HAP-1 (cell line): ENCODE measurements at regions not wholly inside any gene's neighbourhood (a gene's known extent, or its start where the extent isn't known, plus 50 kb on each side); places are given as distances from the start of the nearest gene placed in this dataset.

Source experiments
- DNase-seq, 2 experiments: peaks; one replicate each; pipeline ENCODE4 v3.0.0-alpha.2; 2016 to 2020; ENCODE audit warnings: low spot score in 2 of 2
- H3K27me3 ChIP-seq: fragments of 250-450 bp; sonication (Bioruptor Pico); 2 replicates; pipeline ENCODE4 v1.5.1; 2020; ENCODE audit warnings: low read depth, mild to moderate bottlenecking, moderate library complexity
- H3K36me3 ChIP-seq: fragments of 250-450 bp; sonication (Bioruptor Pico); replicated peaks from 2 replicates; pipeline ENCODE4 v1.5.1; 2020; ENCODE audit warnings: mild to moderate bottlenecking
- H3K4me1 ChIP-seq: fragments of 250-450 bp; sonication (Bioruptor Pico); 2 replicates; pipeline ENCODE4 v1.5.1; 2020; ENCODE audit warnings: mild to moderate bottlenecking
- H3K4me3 ChIP-seq: fragments of 250-450 bp; sonication (Bioruptor Pico); 2 replicates; pipeline ENCODE4 v1.5.1; 2020; ENCODE audit warnings: mild to moderate bottlenecking, moderate library complexity
- H3K9me3 ChIP-seq: fragments of 250-450 bp; sonication (Bioruptor Pico); 2 replicates; pipeline ENCODE4 v1.5.1; 2020; ENCODE audit warnings: mild to moderate bottlenecking, moderate library complexity
- in situ Hi-C: fragments of 300-500 bp; cut with MboI; formaldehyde crosslinking; loops from 3 replicates; pipeline ENCODE4 v1.14.3; 2020; ENCODE audit warnings: low sequenced_read_pairs, inconsistent platforms, mixed read lengths

DNA sequence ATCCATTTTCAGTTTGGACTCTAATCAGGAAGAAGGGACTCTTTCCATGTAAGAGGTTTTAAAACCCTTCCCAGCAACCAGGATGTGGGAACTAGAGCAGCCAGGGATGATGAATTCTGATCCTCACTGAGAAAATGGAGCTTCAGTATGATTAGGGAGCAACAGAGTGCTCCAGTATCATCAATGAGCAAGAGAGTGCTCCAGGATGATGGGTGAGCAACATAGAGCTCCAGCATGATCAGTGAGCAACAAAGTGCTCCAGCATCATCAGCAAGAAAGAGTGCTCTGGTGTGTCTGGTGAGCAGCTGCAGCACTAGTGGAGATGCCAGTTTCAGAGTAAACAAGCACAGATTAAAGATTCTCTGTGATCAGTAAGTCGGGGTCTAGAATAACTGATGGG is 106.4 kb upstream of the LPP start:
- Histone ChIP-seq H3K27me3 (no peaks in the 10 kb centered on the region; the same call in 1 of the 2 replicates), H3K4me3 (no peak overlapping the region), H3K4me1 (no peaks in the 10 kb centered on the region), H3K9me3 (no peaks in the 10 kb centered on the region), H3K36me3 (no peaks in the 10 kb centered on the region)
- in situ Hi-C loops, result no loop called here
- DNase-seq, result no peak

DNA sequence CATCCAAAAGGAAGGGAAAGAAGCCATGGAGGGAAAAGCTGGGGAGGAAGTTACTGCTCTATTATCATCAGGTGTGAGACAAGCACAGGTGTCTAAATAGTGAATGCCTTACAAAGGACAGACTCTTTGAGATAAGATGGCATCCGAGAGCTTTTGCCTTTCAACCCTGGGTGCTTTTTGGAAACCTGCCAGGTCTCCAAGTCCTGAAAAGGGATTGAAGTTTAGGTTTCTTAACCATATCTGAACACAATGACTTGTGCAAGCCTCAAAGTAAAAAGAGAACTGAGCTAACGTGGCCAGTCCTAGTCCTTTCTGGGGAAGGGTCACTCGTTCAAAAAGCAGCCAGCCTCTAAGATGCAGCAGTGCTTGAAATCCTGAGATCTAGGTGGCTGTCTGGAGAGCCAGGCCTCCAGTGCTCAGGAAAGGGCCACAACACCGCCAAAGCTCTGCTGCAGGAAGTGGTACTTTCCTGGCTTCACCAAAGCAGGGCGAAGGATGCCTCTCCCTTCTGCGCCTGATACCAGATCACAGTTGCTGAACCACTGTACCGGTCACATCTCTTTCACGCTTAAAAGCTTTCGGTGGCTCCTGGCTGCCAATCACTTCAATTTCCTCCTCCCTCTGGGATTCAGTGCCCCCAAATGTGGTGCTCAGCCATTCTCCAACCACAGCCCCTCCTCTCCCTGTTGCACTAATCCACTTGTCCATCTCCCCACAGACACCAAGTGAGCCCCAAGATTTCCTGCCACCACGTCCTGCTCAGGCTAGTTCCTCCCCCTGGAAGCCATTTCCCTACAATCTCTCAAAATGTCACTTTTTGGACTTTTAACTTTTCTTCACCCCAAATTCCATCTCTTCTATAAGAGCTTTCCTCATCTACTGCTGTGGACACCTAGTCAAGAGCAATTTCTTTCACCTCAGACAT is 104.1 kb upstream of the LPP start:
- Histone ChIP-seq H3K36me3 (no peaks in the 10 kb centered on the region), H3K4me1 (no peaks in the 10 kb centered on the region), H3K4me3 (no peak overlapping the region), H3K27me3 (no peaks in the 10 kb centered on the region; the same call in 1 of the 2 replicates), H3K9me3 (no peaks in the 10 kb centered on the region)
- DNase-seq, result no peak
- in situ Hi-C loops, result no loop called here

DNA sequence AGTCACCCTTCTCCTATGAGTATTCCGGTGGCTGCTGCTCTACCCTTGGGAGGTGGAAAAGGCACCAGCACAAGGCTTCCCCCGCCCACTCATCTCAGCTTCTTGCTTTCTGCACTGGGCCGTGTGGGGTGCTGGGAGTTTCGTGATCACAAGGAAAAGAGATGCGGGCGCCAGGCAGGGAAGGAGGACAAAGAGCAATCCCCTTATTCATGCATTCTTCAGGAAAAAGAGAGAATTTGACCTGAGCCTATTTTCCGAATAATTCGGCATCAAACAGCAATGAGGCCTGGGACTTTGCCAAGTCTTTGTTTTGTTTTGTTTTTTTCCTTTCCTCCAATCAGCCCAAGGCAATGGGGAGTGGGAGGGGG is 102.2 kb upstream of the LPP start:
- H3K36me3 ChIP-seq, result no peaks in the 10 kb centered on the region
- H3K27me3 ChIP-seq, result no peaks in the 10 kb centered on the region; the same call in 1 of the 2 replicates
- H3K4me1 ChIP-seq, result no peaks in the 10 kb centered on the region
- in situ Hi-C loops, result no loop called here
- H3K4me3 ChIP-seq, result no peak overlapping the region
- DNase-seq, result no peak
- H3K9me3 ChIP-seq, result no peaks in the 10 kb centered on the region

DNA sequence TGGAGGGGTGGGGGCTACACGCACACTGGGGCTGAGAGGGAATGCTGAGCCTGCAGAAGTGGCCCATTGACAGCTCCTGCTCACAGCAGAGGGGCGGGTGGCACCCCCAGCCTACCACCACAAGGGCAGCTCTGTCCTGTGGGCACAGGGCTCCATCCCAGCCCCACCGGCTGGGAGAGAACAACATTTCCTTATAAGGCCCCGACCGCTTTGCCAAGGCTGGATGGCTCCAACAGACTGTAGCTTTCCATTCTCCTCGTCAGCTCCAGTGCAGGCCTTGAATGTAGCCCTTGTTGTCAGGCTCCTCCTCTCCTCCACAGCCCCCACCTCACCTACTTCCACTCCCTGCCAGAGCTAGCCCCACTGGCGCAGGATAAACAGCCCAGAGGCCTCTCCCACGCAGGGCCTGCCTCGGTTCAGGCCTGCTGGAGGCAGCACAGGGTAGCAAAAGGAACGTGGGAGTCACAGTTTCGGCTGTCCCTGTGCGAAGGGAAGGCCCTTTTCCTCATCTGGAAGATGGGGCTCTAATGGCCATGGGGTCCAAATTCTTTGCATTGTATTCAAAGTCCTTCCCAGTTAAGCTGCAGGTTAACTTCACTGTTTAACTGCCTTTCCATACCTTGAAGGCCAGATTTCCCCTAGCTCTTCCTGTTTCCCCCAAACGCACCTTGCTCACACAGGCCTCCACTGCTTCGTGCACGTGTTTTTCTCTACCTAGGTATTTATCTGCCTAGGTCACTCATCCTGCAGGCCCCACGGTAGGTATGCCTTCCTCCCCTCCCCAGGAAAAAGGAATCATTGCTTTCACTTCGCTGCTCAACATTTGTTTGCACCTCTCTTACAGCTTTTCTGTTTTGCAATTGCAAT is 101.6 kb upstream of the LPP start:
- Histone ChIP-seq H3K36me3 (no peaks in the 10 kb centered on the region), H3K9me3 (no peaks in the 10 kb centered on the region), H3K4me3 (no peak overlapping the region), H3K27me3 (no peaks in the 10 kb centered on the region; the same call in 1 of the 2 replicates), H3K4me1 (no peaks in the 10 kb centered on the region)
- in situ Hi-C loops, result no loop called here
- DNase-seq, result peak in 1 of 2 experiments; percentile 10

DNA sequence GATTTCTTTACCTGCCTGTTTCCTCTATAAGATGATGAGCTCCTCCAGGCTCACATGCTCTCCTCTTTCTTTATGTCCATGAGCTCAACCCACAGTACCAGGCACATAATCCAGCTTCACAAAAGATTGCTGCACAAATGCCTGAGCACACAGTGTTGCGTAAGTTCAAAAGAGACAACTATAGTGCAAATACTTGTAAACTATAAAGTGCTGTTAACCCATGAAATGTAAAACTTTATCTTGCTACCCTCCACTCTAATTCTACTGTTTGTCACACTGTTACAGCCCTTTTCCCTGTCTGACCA is 101.0 kb upstream of the LPP start:
- no peak for DNase-seq
- Histone ChIP-seq H3K4me3 (no peak overlapping the region), H3K4me1 (no peaks in the 10 kb centered on the region), H3K27me3 (no peaks in the 10 kb centered on the region), H3K36me3 (no peaks in the 10 kb centered on the region), H3K9me3 (no peaks in the 10 kb centered on the region)
- in situ Hi-C loops, result no loop called here

DNA sequence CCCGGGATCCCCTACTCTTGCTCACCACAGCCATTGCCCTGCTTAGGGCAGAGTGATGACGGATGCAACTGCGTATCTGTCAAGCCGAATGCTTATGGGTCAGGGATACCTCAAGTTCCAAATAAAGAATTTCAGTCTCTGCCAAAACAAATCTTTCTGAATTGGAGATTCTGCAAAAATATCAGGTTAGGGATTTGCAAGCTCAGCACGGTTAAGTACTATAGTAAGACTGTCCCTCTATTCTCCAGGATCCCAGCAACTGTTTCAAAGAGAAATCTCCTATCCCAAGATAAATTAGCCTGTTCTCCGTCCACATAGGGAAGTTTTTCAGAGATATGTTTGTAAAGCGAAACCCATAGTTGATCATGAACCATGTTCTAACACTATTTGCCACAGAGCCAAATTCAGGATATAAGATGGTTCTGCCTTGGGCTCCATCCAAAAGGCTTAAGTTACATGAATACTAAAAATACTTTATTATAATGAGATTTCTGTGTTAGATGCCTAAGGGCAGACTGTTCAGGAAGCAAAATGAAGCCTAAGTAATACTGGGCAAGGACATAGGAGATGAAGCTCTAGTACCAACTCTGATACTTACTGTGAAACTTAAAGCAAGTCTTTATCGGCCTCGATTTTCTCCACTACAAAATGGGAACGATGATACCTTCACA is 100.1 kb upstream of the LPP start:
- H3K4me3 ChIP-seq, result no peak overlapping the region
- no peaks in the 10 kb centered on the region for H3K36me3 ChIP-seq
- in situ Hi-C loops, result no loop called here
- no peaks in the 10 kb centered on the region for H3K27me3 ChIP-seq
- no peak for DNase-seq
- H3K4me1 ChIP-seq, result no peaks in the 10 kb centered on the region
- no peaks in the 10 kb centered on the region for H3K9me3 ChIP-seq

DNA sequence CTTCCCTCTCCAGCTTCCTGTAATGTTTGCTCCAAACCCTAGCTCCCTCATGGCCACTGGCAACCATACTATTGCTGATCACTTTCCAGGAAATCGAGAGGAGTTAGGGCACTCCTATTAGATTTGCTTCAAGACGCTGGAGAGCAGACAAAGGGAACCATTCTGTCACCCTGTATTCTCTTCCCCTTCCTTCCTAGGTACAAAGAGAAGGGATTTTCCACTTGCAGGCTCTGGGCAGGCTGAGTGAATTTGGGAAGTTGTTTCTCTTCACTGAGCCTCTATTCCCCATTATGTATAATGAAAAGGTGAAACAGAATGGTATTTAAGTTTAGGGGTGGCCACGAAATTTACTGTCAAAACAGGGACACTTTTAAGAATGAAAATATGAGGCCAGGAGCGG is 99.4 kb upstream of the LPP start:
- Histone ChIP-seq H3K4me1 (no peaks in the 10 kb centered on the region), H3K9me3 (no peaks in the 10 kb centered on the region), H3K4me3 (no peak overlapping the region), H3K36me3 (no peaks in the 10 kb centered on the region), H3K27me3 (no peaks in the 10 kb centered on the region)
- in situ Hi-C loops, result no loop called here
- no peak for DNase-seq

DNA sequence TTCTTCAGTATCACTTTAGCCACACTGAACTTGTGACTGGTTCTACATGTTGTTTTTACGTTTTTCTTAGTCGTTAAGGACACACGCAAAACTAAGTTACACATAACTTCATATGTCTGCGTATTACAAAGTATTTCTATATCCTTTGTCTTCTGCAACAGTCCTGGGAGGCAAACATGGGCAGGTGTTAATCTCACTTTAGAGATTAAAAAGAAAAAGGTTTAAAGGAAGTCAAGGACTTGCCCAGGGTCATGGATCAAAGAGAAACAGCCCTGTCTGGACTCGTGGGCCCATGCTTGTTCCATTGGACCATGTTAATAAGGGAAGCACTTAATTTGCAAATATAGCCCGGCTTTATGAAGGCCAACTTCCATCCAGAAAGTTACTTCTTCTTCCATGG is 98.6 kb upstream of the LPP start:
- Histone ChIP-seq H3K36me3 (no peaks in the 10 kb centered on the region), H3K4me3 (no peak overlapping the region), H3K9me3 (no peaks in the 10 kb centered on the region), H3K27me3 (no peaks in the 10 kb centered on the region), H3K4me1 (no peaks in the 10 kb centered on the region)
- DNase-seq, result no peak
- in situ Hi-C loops, result no loop called here

DNA sequence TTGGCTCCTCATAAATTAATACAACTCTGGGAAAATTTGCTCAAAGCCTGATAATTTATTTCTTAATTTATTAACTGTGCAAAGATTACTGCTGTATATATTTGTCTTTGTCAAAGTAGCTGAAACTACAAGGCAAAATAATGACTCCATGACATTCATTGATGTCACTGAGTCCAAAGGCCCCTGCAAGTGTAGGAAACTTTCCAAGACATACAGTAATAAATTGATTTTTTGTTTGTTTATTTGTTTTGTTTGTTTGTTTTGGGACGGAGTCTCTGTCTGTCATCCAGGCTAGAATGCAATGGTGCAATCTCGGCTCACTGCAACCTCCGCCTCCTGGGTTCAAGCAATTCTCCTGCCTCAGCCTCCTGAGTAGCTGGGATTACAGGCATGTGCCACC is 96.8 kb upstream of the LPP start:
- no peak for DNase-seq
- in situ Hi-C loops, result no loop called here

DNA sequence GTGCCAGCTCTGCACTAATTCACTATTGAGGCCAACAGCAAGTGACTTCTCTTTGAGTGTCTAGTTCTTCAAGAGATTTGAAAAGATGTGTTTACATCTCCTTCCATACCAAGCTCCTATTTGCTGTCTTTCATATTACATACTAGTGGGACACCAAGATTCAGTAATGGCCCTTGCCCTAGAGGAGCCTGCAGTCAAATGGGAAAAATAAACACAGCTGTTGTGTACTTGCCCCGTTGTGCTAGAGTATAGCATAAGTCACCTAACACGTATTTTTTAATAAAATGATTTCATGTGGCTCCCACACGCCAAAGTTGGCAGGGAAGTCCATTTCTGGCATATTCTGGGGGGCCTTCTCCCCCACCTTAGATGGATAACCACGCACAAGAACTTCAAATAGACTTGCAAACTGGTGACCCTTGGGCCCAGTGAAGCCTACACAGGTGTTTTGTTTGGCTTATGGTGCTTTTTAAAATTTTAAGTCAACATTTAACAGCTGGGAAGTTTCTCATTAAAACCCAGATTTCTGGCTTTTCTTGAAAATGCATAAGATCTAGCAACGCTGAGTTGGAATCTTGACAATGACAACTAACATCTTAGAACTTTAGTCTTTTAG is 95.3 kb upstream of the LPP start:
- Histone ChIP-seq H3K9me3 (no peaks in the 10 kb centered on the region), H3K36me3 (no peaks in the 10 kb centered on the region), H3K27me3 (no peaks in the 10 kb centered on the region), H3K4me3 (no peak overlapping the region), H3K4me1 (no peaks in the 10 kb centered on the region)
- DNase-seq, result no peak
- in situ Hi-C loops, result no loop called here

More for the DNA sequence above, 96.8 kb upstream of the LPP start:
- H3K9me3 ChIP-seq, result no peaks in the 10 kb centered on the region
- no peaks in the 10 kb centered on the region for H3K4me1 ChIP-seq
- no peaks in the 10 kb centered on the region for H3K27me3 ChIP-seq
- H3K36me3 ChIP-seq, result no peaks in the 10 kb centered on the region
- no peak overlapping the region for H3K4me3 ChIP-seq

DNA sequence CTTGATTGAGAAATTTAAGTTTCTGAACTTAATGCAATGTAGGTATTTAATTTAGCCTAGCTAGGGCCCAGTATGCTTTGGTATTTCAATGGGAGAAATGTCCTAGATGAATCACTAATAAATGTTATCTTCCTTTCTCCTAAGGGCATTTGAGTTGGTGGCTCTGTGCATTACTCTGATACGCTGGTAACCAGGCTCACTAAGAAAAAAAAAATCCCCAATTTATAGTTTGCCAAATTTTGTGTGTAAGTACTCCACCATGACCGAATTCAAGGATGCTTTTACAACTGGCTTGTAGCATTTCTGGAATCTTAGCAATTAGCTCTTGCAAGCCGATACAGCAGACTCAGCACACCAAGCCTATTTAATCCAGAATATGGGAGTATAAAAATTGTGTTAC is 94.6 kb upstream of the LPP start:
- in situ Hi-C loops, result no loop called here
- no peaks in the 10 kb centered on the region for H3K4me1 ChIP-seq

DNA sequence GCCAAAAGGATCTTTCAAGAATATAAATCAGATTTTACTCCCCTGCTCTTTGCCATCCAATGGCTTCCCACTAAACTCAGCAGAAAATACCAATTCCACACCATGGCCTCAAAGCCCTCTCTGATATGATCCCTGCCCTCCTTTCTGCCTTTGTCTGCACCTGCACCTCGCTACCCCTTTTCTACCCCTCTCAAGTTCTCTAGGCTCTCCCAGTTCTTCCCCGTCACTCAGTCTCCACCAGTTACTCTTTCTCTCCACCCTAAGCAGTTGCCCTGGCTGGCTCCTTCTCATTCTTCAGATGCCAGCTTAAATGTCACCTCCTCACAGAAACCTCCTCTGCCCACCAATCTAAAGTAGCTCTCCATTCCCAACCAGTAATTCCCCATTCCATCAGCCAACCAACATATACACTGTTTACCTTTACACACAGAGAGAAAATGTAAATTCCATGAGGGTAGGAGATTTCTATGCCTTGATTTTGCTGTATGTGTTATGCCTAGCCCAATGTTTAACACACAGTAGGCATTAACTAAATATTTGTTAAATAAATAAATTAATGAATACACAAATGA is 93.6 kb upstream of the LPP start:
- no peak for DNase-seq
- H3K27me3 ChIP-seq, result no peaks in the 10 kb centered on the region
- no peak overlapping the region for H3K4me3 ChIP-seq
- H3K9me3 ChIP-seq, result no peaks in the 10 kb centered on the region; the same call in 1 of the 2 replicates
- H3K36me3 ChIP-seq, result no peaks in the 10 kb centered on the region
- in situ Hi-C loops, result no loop called here
- no peaks in the 10 kb centered on the region for H3K4me1 ChIP-seq

More for the DNA sequence above, 94.6 kb upstream of the LPP start:
- H3K27me3 ChIP-seq, result no peaks in the 10 kb centered on the region
- no peaks in the 10 kb centered on the region for H3K36me3 ChIP-seq
- DNase-seq, result no peak
- H3K9me3 ChIP-seq, result no peaks in the 10 kb centered on the region
- H3K4me3 ChIP-seq, result no peak overlapping the region

DNA sequence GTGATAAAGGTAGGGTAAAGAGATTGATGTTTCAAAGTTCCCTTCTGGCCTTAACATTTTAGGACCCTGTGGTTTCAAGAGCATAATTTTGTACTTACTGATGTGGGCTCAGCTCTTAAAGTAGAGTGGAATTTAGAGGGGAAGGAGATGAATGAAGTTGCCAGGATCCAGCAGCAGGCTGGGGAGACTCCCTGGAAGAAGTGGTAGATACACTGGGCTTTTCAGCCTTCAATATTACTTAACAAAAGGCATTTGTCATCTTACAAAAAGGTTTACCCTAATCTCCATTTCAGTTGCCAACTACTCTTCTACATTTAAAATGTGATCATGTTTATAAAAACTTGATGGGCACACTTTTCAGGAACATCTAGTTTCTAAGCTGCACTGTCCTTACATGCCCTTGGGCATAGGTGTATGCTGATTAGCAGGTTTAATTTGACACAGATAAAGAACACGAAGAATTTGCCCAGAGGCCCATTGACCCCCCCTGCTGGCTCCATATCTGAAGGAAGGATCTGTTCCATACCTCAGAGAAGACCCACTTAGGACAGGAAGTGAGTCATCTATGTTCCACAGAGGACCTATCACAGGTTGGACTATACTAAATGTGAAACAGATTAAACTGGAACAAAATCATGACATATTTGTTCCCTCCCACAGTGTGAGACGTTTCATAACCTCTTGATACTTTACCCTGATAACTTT is 93.0 kb upstream of the LPP start:
- Histone ChIP-seq H3K36me3 (no peaks in the 10 kb centered on the region), H3K4me1 (no peaks in the 10 kb centered on the region), H3K4me3 (no peak overlapping the region), H3K27me3 (no peaks in the 10 kb centered on the region), H3K9me3 (no peaks in the 10 kb centered on the region; the same call in 1 of the 2 replicates)
- in situ Hi-C loops, result no loop called here
- peak in 1 of 2 experiments; percentile 15 for DNase-seq
